ENCODE measurements at regions not wholly inside any gene's neighbourhood (a gene's known extent, or its start where the extent isn't known, plus 50 kb on each side); places are given as distances from the start of the nearest gene placed in this dataset.

DNA sequence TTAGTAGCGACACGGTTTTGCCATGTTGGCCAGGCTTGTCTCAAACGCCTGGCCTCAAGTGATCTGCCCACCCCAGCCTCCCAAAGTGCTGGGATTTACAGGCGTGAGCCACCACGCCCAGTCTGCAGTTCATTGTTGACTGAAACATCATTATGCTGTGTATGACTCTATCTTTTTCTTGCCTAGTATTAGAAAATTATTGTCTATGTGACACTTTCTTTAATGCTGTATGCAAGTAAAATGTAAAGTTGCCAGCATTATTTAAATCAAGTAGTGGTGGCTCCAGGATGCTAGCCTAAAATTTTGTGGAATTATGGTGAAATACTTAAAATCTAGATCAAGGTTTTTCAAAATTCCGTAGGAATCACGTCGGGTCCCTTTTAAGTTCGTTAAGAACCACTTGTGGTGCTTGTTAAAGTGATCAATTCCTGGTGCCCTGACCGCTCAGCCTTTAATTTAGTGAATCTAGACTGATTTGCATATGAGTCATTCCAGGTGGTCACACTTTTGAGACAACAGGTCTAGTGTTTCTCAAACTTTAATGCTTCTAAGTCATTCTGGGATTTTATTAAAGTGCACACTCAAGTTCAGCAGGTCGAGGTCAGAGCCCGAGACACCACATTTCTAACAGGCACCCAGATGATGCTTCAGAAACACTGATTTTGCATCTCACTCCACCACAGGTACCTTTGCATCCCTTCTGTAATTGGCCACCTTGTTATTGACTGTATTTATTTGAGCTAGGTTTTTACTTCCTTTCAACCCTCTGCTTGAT is 132.6 kb upstream of the MTHFD1L start:
- H3K4me3 ChIP-seq (replicated peaks; ENCODE audit: low read depth, low read length), result no peak overlapping the region
- TF ChIP-seq, protein P1, sequence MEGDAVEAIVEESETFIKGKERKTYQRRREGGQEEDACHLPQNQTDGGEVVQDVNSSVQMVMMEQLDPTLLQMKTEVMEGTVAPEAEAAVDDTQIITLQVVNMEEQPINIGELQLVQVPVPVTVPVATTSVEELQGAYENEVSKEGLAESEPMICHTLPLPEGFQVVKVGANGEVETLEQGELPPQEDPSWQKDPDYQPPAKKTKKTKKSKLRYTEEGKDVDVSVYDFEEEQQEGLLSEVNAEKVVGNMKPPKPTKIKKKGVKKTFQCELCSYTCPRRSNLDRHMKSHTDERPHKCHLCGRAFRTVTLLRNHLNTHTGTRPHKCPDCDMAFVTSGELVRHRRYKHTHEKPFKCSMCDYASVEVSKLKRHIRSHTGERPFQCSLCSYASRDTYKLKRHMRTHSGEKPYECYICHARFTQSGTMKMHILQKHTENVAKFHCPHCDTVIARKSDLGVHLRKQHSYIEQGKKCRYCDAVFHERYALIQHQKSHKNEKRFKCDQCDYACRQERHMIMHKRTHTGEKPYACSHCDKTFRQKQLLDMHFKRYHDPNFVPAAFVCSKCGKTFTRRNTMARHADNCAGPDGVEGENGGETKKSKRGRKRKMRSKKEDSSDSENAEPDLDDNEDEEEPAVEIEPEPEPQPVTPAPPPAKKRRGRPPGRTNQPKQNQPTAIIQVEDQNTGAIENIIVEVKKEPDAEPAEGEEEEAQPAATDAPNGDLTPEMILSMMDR (IDR thresholded peaks at IDR 0.05; ENCODE audit: low read length, missing control alignments), result no peak
- DNase-seq (ENCODE audit: low read depth), result no peak

DNA sequence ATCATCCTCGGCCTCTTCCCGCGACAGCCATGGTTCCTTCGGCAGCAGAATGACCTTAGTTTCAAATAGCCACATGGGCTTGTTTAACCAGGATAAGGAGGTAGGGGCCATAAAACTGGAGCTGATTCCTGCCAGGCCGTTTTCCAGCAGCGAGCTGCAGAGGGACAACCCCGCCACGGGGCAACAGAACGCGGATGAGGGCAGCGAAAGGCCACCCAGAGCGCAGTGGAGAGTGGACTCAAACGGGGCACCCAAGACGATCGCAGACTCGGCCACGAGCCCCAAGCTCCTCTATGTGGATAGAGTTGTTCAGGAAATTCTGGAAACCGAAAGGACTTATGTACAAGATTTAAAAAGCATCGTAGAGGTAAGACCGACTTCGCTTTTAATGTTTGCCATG is 131.8 kb upstream of the MTHFD1L start:
- TF ChIP-seq, protein P1 (IDR thresholded peaks at IDR 0.05; ENCODE audit: low read length, missing control alignments), result no peak
- no peak overlapping the region for H3K4me3 ChIP-seq (replicated peaks; ENCODE audit: low read depth, low read length)
- no peak for DNase-seq (ENCODE audit: low read depth)

DNA sequence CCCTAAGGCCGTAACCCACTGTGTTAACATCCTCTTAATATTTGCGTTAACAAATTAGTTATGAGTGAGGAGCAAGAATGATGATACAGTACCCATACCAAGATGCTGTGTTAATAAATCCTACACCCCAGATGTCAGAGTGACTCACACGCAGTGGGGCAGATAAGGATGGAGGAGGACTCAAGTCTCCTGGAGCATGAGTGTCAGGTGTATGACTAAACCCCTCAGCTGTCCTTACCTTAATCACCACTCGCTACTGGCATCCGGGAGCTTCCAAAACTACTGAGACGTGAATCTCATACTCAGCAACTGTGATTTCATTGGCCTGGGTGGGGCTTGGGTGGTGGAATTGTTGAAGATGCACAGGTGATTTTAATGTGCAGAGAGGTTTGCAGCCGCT is 131.3 kb upstream of the MTHFD1L start:
- TF ChIP-seq, protein P1 (IDR thresholded peaks at IDR 0.05; ENCODE audit: low read length, missing control alignments), result no peak
- DNase-seq (ENCODE audit: low read depth), result no peak
- H3K4me3 ChIP-seq (replicated peaks; ENCODE audit: low read depth, low read length), result no peak overlapping the region

DNA sequence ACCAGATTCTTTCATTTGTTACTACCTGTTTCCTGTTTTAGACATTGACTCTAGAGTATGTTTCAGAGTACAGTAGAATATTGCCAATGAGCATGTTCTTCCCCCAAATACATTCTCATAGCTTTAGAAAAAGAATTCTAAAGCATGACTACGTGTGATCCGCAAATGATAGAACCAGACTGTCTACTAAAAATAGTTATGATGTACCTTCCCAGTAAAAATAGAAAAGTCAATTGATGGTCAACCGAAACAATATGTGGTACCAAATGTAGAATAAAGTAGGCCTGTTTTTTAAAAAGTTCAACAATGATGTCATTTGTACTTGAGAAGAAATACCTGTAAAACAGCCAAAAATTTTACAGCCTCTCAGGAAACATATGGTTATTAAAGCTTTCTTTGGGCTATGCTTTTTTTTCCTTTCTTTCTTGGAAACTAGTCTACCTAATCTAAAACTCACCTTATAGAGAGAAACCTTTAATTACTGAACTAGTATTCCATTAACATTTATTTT is 130.1 kb upstream of the MTHFD1L start:
- DNase-seq (ENCODE audit: low read depth), result no peak
- TF ChIP-seq, protein P1 (IDR thresholded peaks at IDR 0.05; ENCODE audit: low read length, missing control alignments), result no peak
- H3K4me3 ChIP-seq (replicated peaks; ENCODE audit: low read depth, low read length), result no peak overlapping the region

DNA sequence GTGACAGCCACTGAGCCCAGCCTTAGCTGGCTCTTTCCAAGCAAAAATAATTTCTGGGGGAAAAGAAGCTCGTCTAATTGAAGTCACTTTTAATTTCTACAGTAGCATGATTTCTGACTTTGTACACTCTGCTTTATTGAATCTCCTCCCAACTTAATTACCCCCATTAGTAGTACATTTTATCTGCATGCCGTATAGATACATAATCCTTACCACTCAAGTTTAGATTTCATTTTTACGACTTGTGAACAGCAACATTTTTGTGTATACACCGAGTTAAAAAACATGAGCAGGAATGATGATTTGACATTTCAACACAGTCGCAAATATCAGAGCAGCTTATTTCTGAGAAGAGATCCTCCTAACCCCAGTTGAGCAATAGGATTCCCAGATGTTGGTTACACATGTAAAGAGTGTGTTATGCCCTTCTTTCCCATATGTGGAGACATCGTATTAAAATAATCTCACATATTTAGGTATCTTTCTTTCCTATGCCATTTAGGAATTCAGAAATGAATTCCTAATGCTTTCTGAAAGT is 127.3 kb upstream of the MTHFD1L start:
- DNase-seq (ENCODE audit: low read depth), result no peak
- TF ChIP-seq, protein P1 (IDR thresholded peaks at IDR 0.05; ENCODE audit: low read length, missing control alignments), result no peak
- no peak overlapping the region for H3K4me3 ChIP-seq (replicated peaks; ENCODE audit: low read depth, low read length)

DNA sequence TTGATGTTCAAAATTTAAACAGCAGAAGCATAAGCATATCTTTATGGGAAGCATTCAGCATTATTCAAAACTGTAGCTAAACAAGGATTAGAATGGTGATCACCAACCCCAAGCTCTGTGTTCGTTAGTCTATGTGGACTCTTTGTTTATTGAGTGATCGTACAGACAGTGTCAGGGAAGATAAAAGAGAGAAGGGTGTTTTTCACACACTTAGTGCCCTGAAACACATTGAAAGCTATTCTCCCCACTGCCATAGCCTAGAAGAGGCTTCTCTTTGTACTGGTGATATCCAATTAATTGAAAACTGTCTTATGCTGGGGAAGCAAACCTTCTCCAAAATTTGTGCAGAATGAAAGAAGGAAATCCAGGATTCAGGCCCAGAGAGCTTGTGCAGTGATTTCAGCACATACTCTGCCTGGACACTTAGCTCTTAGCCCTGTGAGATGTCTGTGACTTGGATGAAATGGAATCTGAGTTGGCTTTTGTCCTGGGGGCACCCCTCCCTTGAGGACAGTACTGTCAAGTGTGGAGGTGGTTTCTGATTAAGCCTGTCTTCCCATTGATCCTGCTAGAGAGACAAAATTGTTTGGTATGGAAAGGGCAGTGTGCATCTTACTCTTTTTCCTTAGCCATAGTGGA is 125.7 kb upstream of the MTHFD1L start:
- TF ChIP-seq, protein P1 (IDR thresholded peaks at IDR 0.05; ENCODE audit: low read length, missing control alignments), result no peak
- DNase-seq (ENCODE audit: low read depth), result no peak
- H3K4me3 ChIP-seq (replicated peaks; ENCODE audit: low read depth, low read length), result no peak overlapping the region
